Fibroblast of villous mesenchyme (primary cell): ENCODE measurements at regions not wholly inside any gene's neighbourhood (a gene's known extent, or its start where the extent isn't known, plus 50 kb on each side); places are given as distances from the start of the nearest gene placed in this dataset.

Source experiments
- DNase-seq: peaks from one replicate; pipeline ENCODE4 v3.0.0-alpha.2; 2010; ENCODE audit warnings: low read depth
- H3K4me3 ChIP-seq: 2 replicates; pipeline ENCODE4 v1.5.1; 2011; ENCODE audit warnings: low read depth, mild to moderate bottlenecking, low read length
- TF ChIP-seq, protein P1 (sequence below): IDR thresholded peaks from 2 replicates; pipeline ENCODE4 v1.5.1; 2012; ENCODE audit warnings: low read depth, mild to moderate bottlenecking, low read length; ENCODE audit not compliant: insufficient read depth

DNA sequence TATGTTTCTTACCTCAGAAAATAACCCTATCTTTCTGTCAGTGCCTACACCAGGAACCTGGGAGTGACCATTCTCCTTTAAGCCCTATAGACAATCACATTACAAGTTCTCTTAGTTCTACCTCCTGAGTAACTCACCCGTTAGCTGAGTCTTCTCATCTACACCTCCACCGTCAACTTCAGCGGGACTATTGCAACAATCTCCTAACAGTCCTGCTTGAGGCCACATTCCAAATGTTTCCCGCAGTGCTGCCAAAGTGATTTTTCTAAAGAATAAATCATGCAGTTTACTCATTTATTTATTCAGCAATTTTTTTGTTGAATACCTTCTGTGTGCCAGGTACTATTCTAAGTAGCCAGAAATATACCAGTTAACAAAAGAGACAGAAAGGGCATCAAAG is 285.0 kb upstream of the GRIP1 start:
- DNase-seq, result no peak
- no peak overlapping the region for H3K4me3 ChIP-seq
- TF ChIP-seq, protein P1, sequence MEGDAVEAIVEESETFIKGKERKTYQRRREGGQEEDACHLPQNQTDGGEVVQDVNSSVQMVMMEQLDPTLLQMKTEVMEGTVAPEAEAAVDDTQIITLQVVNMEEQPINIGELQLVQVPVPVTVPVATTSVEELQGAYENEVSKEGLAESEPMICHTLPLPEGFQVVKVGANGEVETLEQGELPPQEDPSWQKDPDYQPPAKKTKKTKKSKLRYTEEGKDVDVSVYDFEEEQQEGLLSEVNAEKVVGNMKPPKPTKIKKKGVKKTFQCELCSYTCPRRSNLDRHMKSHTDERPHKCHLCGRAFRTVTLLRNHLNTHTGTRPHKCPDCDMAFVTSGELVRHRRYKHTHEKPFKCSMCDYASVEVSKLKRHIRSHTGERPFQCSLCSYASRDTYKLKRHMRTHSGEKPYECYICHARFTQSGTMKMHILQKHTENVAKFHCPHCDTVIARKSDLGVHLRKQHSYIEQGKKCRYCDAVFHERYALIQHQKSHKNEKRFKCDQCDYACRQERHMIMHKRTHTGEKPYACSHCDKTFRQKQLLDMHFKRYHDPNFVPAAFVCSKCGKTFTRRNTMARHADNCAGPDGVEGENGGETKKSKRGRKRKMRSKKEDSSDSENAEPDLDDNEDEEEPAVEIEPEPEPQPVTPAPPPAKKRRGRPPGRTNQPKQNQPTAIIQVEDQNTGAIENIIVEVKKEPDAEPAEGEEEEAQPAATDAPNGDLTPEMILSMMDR, result no peak

GRCh38 chr12:66964629-66965028 is 285.8 kb upstream of the GRIP1 start:
- no peak overlapping the region for H3K4me3 ChIP-seq
- TF ChIP-seq, protein P1, result no peak
- no peak for DNase-seq

DNA sequence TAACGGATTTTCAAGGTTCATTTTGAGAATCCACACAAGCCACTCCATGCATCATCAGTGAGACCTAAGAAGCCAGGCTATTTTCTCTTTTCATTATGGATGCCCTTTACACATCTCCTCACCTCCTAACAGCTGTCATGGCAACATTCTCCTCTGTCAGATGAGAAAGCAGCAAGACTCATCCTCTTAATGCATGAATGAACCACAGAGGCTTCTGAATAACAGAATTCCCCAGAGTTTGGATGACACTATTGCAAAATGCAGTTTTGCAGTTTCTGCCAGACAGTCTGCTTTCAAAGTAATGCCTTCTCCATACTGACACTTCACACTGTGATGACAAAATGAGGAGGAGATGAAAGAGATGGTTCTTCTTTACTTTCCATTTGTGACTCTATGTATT is 286.7 kb upstream of the GRIP1 start:
- no peak for DNase-seq
- TF ChIP-seq, protein P1, result no peak
- H3K4me3 ChIP-seq, result no peak overlapping the region

GRCh38 chr12:66971816-66972215 is 292.9 kb upstream of the GRIP1 start:
- TF ChIP-seq, protein P1, result no peak
- DNase-seq, result no peak
- no peak overlapping the region for H3K4me3 ChIP-seq

DNA sequence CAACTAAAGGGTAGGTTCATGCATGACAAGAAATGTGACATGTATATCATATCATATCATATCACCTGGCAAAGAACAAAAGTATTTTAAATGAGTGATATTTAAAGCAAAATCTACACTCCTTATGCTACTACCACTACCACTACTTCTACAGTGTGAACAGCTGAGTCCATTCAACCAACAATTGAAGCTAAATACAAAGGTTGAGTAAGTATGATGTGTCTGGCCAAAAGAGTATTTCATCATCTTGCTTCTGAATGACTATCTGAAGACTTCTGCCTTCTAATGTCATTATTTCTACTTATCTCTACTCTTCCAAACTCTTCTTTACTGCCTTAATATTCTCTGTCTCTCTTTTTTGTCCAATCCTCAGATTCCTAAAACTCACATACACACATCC is 292.6 kb upstream of the CAND1 start:
- no peak overlapping the region for H3K4me3 ChIP-seq
- no peak for DNase-seq
- TF ChIP-seq, protein P1, result no peak

DNA sequence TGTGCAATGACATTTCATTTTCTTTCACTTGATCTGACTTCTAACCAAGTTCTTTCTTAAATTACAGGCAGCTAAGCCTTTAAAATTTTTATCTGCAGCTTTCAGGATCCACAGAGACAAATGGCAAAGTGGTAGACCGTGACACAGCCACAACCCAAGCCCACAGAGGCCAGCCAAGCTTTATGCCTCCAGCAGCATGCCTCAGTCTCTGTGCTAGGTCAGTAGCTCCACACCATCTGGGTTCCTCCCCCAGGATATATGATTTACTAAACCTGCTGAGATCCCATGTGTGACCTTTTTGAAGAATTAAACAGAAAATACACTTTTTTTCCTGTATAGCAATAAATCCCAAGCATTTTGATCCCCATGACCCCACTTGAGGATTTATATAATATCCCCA is 290.4 kb upstream of the CAND1 start:
- TF ChIP-seq, protein P1, result no peak
- no peak overlapping the region for H3K4me3 ChIP-seq
- no peak for DNase-seq

GRCh38 chr12:66979251-66979650 is 289.9 kb upstream of the CAND1 start:
- no peak overlapping the region for H3K4me3 ChIP-seq
- DNase-seq, result no peak
- TF ChIP-seq, protein P1, result no peak
